ENCODE measurements at regions not wholly inside any gene's neighbourhood (a gene's known extent, or its start where the extent isn't known, plus 50 kb on each side); places are given as distances from the start of the nearest gene placed in this dataset.

DNA sequence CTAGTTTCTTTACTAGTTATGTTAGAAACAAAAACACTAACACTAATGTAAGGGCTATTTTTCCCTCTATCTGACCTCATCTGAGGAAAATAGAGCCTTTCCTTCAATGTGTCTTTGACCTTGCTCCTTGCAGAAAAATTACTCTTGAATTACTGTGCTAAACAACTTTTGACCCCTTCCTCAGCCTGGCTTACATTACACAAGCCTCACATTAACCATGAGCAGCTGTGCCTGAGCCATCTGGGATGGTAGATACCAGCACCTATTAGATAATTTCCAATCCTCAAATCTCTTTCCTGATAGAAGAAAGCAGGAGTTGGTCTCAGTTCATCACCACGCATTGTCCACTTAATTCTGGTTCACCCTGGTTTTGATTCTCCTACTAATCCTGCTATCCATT lies 134.4 kb upstream of the NCAM1 start:
- Histone ChIP-seq H3K27me3 (ENCODE audit: control insufficient read depth in 1 of 2, insufficient read depth in 2 of 2, low read length in 2 of 2) (no peaks in the 10 kb centered on the region), H3K9ac (ENCODE audit: insufficient read depth, low read depth, low read length) (no peak overlapping the region), H3K4me3 (replicated peaks in 1 of 3; ENCODE audit: insufficient read depth in 1 of 3, low read depth in 2 of 3, low read length in 3 of 3) (no peak overlapping the region), H3K27ac (ENCODE audit: extremely low read length, insufficient read depth, low read length) (no peak overlapping the region), H3K4me1 (ENCODE audit: insufficient read depth, low read length) (no peaks in the 10 kb centered on the region), H2AFZ (ENCODE audit: low read length) (no peak overlapping the region), H3K36me3 (replicated peaks in 1 of 2; ENCODE audit: control insufficient read depth in 1 of 2, insufficient read depth in 2 of 2, low read length in 2 of 2) (no peaks in the 10 kb centered on the region), H3K79me2 (ENCODE audit: insufficient read depth, low read length) (no peaks in the 10 kb centered on the region), H3K9me3 (ENCODE audit: low read length) (no peaks in the 10 kb centered on the region), H3K4me2 (ENCODE audit: low read depth, low read length) (no peak overlapping the region), H4K20me1 (ENCODE audit: insufficient read depth, low read length) (no peaks in the 10 kb centered on the region)
- ChIA-PET POLR2A (no interaction called here), CTCF (ENCODE audit: low intra/inter-chr PET ratio, low total read pairs) (no interaction called here)
- in situ Hi-C loops (cut with HindIII; ENCODE audit: extremely low pct_ligation_motif_present, low pct_unique_long_range_greater_than_20kb) (loop anchor here (25.0 kb wide), 1 partner anchor 461 kb away; no protein-coding TSS in a partner anchor), intact Hi-C loops (cut with micrococcal nuclease; ENCODE audit: unreplicated experiment) (no loop called here)
- 9% methylated on average over 1 of the region's 1 CpG for WGBS (ENCODE audit: low lambda C conversion rate)
- no TSS peak for BruUV-seq (replicated peaks)
- no peak for DNase-seq (ENCODE audit: low spot score)
- no peak for ATAC-seq
- no peak for FAIRE-seq
- TF ChIP-seq, protein P1, sequence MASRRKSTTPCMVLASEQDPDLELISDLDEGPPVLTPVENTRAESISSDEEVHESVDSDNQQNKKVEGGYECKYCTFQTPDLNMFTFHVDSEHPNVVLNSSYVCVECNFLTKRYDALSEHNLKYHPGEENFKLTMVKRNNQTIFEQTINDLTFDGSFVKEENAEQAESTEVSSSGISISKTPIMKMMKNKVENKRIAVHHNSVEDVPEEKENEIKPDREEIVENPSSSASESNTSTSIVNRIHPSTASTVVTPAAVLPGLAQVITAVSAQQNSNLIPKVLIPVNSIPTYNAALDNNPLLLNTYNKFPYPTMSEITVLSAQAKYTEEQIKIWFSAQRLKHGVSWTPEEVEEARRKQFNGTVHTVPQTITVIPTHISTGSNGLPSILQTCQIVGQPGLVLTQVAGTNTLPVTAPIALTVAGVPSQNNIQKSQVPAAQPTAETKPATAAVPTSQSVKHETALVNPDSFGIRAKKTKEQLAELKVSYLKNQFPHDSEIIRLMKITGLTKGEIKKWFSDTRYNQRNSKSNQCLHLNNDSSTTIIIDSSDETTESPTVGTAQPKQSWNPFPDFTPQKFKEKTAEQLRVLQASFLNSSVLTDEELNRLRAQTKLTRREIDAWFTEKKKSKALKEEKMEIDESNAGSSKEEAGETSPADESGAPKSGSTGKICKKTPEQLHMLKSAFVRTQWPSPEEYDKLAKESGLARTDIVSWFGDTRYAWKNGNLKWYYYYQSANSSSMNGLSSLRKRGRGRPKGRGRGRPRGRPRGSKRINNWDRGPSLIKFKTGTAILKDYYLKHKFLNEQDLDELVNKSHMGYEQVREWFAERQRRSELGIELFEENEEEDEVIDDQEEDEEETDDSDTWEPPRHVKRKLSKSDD (CRISPR knock-in tag; IDR thresholded peaks at IDR 0.05; ENCODE audit: low read depth) = no peak
- TF ChIP-seq GZF1 (CRISPR knock-in tag; IDR thresholded peaks at IDR 0.05) = no peak
- no peak for TF ChIP-seq ZNF780A (CRISPR knock-in tag; IDR thresholded peaks at IDR 0.05)
- no peak for TF ChIP-seq MTF1 (CRISPR knock-in tag; IDR thresholded peaks at IDR 0.05)
- TF ChIP-seq, protein P2, sequence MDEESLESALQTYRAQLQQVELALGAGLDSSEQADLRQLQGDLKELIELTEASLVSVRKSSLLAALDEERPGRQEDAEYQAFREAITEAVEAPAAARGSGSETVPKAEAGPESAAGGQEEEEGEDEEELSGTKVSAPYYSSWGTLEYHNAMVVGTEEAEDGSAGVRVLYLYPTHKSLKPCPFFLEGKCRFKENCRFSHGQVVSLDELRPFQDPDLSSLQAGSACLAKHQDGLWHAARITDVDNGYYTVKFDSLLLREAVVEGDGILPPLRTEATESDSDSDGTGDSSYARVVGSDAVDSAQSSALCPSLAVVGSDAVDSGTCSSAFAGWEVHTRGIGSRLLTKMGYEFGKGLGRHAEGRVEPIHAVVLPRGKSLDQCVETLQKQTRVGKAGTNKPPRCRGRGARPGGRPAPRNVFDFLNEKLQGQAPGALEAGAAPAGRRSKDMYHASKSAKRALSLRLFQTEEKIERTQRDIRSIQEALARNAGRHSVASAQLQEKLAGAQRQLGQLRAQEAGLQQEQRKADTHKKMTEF (CRISPR knock-in tag; IDR thresholded peaks at IDR 0.05) = no peak
- no peak for TF ChIP-seq SOX13 (IDR thresholded peaks at IDR 0.05)
- TF ChIP-seq SOX13 (CRISPR knock-in tag; conservative IDR thresholded peaks at IDR 0.05 in 1 of 2, IDR thresholded peaks at IDR 0.05 in 1 of 2) = no peak
- no peak for TF ChIP-seq HNRNPH1 (optimal IDR thresholded peaks at IDR 0.05; ENCODE audit: low read depth, low read length)
- no peak for TF ChIP-seq ZFP36 (IDR thresholded peaks at IDR 0.05; ENCODE audit: borderline replicate concordance, low read depth, low read length, partially characterized antibody)
- no peak for TF ChIP-seq RBAK (CRISPR knock-in tag; IDR thresholded peaks at IDR 0.05)
- no peak for TF ChIP-seq MAFK (conservative IDR thresholded peaks at IDR 0.05 in 1 of 2, IDR thresholded peaks at IDR 0.05 in 1 of 2; ENCODE audit: low read length in 2 of 2)
- no peak for TF ChIP-seq ZNF552 (CRISPR knock-in tag; IDR thresholded peaks at IDR 0.05; ENCODE audit: borderline replicate concordance)
- TF ChIP-seq, protein P3, sequence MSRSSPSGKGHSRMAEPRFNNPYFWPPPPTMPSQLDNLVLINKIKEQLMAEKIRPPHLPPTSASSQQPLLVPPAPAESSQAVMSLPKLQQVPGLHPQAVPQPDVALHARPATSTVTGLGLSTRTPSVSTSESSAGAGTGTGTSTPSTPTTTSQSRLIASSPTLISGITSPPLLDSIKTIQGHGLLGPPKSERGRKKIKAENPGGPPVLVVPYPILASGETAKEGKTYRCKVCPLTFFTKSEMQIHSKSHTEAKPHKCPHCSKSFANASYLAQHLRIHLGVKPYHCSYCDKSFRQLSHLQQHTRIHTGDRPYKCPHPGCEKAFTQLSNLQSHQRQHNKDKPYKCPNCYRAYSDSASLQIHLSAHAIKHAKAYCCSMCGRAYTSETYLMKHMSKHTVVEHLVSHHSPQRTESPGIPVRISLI (CRISPR knock-in tag; IDR thresholded peaks at IDR 0.05; ENCODE audit: borderline replicate concordance) = no peak
- no peak for TF ChIP-seq ZBTB39 (CRISPR knock-in tag; IDR thresholded peaks at IDR 0.05)
- no peak for TF ChIP-seq NCOA2 (CRISPR knock-in tag; IDR thresholded peaks at IDR 0.05)
- no peak for TF ChIP-seq ZNF205 (CRISPR knock-in tag; IDR thresholded peaks at IDR 0.05)

All from HepG2 (cell line).